HG03354 (cell line): ENCODE measurements at regions not wholly inside any gene's neighbourhood (a gene's known extent, or its start where the extent isn't known, plus 50 kb on each side); places are given as distances from the start of the nearest gene placed in this dataset.
"Not testable (repeated sequence)": the region's sequence is repeated elsewhere in the genome, so short reads cannot be mapped to it uniquely, and the experiment has no call there.

Source experiments
- ATAC-seq: cut with Tn5 transposase; IDR thresholded peaks from one replicate; pipeline ENCODE4 v1.9.1; 2021; ENCODE audit warnings: mild to moderate bottlenecking; ENCODE audit not compliant: unreplicated experiment, poor library complexity, severe bottlenecking

DNA sequence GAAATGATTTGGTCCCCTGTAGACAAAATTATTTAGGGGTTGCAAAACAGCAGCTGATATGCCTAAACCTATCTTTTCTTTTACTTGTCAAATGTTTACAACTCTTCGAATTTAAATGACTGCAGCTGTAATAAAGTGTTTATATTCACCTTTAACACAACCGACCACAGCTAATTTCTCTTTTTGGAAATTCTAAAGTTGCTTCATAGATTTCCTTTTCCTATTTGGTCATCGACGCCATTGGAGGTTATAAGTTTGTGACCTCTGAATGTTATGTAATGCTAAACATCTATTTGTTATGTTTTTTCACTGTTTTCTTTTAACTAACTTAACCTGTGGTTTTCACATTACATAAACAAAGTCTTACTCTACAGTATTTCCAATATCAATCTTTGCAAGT, 1094.9 kb upstream of the EPHA6 start:
- ATAC-seq: no peak

DNA sequence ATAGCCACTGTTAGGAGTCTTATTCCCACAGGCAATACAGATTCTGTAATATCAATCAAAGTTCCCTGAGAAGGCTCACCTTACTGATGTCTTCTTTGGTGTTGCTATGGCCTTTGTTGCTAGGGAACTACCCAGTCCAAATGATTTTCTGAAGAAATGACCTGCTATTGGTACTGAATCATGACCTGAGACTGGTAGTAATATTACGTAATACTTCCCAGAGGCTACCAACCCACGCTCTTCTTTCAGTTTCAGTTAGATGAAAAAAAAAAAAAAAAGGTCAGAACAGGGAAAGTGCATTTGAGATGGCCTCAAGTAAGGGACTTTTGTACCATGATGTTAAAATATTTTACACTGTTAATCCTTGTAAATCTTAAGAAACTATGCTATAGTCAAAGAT, 1092.5 kb upstream of the EPHA6 start:
- peak; percentile 82 for ATAC-seq

DNA sequence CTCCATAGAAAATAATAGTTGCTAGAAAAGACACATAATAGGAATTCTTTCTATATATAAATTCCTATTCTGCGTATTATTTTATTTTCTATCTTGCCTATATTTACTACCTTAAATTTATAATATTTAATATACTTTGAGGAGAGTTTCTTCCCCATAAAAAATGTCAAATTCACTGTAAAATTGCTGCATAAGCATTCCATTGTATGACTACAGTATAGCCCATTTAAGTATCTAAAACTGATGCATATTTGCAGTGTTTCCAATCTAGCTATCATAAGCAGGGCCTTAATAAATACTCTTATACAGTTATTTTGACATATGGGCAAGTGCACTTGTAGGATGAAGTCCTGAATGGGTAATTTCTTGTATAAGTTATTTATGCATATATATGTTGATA, 1088.6 kb upstream of the EPHA6 start:
- ATAC-seq: no peak

DNA sequence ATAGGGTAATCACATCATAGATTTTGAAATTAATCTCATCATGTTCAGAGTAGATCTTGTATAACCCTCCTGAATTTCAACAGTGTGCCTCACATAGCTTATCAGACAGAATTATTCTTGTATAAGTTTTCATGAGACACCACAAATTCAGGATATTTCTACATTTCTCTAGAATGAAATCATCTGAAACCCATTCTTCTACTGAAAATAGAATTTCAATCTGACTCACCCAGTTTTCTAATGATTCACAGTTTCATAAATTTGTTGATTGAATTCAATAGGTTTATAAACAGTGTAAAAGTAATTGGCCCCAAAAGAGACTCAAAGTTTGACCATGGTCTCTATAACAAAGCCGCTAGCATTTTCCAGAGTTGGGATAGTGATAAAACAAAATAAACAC, 1082.6 kb upstream of the EPHA6 start:
- no peak for ATAC-seq

DNA sequence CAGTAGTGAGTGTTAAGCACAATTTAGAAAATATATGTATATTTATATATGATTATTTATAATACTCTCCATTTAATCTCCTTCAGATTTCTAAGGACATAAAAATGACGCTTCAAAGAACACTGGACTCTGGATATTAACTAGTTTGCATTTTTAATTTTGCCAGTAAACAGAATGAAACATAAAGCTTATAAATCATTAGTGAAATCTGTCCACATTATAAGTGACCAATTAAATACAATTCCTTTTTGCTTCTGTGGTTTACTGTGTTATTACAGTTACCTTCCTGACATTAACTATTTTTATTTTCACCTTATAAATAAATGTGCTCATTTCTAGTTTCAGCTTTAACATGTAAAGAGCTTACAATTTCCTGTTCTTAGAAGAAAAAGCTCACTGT, 1081.1 kb upstream of the EPHA6 start:
- ATAC-seq: no peak

DNA sequence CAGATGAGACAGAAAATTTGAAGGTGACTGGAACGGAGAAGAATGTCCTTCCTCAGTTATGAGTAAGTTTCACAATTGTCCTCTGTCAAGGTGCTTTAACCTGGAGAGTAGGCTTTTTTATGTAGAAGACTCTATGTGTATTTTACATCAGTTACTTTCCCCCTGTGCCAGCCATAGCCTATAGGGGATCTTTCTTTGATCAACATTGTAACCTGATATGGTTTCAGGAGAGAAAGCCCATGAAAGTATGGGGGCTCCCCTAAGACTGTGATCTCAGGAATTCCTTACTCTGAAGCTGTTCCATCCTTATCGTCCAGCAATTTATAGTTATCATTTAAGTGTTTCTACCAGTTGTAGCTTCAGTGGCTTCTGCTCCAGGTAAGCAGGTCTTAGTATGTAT, 1076.3 kb upstream of the EPHA6 start:
- ATAC-seq: no peak

DNA sequence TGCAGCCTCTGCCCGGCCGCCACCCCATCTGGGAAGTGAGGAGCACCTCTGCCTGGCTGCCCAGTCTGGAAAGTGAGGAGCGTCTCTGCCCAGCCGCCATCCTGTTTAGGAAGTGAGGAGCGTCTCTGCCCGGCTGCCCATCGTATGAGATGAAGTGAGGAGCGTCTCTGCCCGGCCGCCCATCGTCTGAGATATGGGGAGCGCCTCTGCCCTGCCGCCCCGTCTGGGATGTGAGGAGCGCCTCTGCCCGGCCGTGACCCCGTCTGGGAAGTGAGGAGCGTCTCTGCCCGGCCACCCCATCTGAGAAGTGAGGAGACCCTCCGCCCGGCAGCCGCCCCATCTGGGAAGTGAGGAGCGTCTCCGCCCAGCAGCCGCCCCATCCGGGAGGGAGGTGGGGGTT, 1069.5 kb upstream of the EPHA6 start:
- not testable (repeated sequence) for ATAC-seq

DNA sequence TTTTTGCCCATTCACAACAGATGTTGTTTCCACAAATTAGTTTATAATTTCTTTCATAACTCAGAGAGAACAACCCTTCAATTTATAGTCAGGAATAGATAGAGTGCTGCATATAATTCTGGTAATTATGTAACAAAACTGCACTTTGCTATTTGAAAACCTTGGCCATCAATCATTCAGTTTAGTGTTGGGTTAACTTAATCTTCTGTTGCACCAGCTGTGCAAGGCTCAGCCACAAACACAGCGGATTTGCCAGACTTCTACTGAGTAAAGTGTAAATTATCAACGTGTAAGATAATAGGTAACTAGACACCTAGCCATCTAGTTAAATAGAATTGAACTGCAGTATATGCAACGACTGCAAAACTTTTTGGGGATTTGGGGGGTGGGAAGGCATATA, 1064.3 kb upstream of the EPHA6 start:
- ATAC-seq: no peak

DNA sequence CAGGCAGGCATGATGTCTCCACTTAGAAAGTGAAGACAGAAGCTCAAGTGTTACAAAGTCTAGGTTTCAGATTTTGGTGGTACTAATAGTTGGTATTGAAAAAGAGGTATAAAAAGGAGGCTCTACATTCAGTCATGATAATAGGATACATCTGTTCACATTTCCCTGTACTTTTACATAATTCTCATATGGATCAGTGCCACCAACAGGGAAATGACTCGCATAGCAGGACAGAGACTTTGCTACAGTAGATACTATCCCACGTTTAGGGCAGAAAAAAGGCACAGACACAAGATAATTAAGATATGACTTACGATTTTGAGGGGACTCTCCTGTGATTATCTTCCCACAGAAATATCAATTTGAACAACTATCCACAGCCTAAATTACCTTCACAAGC, 1062.9 kb upstream of the EPHA6 start:
- no peak for ATAC-seq

DNA sequence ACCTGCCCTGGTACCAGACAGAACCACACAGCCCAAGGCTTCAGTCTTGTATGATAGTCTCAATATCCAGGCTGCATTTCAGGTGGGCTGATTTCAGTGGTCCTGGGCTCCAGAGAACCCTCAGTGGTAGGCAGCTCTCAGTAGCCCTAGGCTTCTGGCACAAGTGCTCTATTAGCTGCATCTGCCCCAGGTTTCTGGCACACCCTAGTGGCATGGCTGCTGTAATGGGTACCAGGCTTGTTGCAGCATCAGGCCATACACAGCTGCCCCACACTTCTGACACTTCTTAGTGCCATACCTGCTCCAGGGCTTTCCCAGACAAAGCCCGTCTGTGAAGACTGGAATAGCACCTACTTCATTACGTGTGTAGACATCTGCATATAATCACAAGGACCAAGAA, 1062.2 kb upstream of the EPHA6 start:
- ATAC-seq: no peak

DNA sequence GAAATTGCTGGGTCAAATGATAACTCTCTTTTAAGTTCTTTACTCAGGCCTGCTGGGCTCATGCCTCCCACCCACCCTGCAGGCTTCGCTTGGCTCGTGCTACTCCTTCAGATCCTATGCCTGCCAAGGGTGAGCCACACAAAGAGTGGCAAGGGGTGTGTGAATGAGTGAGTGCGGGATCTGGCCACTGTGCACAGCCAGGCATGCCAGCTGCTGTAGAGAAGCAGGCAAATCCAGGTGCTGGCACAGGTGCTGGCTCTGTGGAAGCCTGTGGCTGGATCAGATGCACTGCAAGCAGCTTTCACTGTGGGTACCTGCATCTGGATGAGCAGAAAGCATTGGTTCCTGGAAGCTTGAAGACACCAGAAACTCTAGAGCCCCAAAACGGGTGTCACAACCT, 1055.7 kb upstream of the EPHA6 start:
- ATAC-seq: no peak

DNA sequence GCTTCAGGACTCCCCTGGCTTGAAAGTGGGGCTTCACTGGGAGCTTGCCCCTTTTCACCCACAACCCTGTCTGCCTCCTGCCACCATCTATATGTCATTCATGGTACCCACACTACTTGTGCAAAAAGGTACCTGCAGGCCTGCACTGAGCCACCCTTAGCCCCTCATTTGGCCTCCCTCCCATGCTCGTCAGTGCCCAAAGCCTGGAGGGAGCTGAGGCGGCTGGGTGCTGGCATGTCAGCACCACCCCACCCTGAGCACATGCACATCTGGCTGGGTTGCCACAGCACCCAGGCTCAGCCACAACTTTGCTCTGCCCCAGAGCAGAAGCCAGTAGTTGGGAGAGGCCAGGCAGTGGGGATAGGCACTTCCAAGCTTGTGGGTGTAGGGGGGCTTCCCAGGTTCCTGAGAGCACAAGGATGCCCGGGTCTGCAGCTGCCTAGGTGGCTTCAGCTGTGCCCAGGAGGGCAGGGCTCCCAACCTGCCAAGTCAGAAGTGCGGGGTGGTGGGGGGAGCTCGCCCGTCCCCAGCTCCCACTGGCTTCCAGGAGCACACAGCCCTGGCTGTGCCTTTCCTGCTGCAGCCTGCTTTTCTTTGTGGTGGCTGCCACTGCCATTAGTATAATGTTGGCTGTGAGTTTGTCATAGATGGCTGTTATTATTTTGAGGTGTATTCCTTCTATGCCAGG, 1054.6 kb upstream of the EPHA6 start:
- ATAC-seq: no peak

DNA sequence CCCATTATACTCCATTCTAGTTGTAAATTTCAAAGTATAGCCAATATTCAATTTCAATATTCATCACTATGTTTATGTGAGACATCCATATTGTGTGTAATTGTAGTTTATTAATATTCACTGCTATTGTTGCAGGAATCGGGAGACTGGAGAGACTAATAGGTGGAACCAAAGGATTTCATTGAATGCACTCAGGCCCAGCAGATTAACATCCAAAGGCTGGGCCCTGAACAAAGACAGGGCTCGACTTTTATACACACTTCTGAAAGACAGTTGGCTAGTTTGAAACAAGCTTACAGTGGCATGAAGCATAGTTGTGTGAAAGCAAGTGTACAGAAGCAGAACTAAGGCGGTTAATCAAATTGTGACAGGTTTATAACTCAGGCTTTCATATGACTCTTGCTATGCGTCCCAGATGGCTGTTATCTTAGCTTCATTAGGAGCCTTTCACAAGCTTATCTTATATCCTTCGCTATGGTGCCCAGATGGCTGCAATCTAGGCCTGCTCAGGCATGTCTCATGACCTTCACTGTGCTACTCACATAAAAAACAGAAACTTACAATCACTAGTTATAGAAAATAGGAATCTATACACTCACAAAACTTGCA, 1038.8 kb upstream of the EPHA6 start:
- ATAC-seq: no peak

DNA sequence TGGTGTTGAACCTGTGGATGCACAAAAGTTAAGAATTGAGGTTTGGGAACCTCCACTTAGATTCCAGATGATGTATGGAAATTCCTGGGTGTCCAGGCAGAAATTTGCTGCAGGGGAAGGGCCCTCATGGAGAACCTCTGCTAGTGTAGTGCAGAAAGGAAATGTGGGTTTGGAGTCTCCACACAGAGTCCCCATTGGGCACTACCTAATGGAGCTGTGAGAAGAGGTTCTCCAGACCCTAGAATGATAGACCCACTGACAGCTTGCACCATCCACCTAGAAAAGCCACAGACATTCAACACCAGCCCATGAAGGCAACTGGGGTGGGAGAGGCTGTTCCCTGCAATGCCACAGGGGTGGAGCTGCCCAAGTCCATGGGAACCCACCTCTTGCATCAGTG, 1032.8 kb upstream of the EPHA6 start:
- no peak for ATAC-seq

DNA sequence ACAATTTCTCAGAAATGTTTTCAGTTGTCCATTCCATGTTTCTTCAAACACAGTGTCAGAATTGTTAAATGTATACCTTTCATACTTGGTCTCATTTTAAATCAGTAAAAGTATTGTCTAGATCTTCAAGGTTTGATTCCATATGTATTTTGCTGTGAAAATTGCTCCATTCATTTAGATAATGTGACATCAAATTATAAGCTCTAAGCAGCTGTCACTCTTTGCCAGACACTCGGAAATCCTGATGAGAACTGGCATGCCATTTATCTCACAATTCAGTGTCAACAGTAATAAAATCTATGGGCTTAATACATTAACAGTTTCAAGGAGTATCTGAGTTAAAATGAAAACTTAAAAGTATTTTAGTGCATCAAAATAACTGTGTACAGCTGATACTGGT, 1025.3 kb upstream of the EPHA6 start:
- ATAC-seq: no peak

DNA sequence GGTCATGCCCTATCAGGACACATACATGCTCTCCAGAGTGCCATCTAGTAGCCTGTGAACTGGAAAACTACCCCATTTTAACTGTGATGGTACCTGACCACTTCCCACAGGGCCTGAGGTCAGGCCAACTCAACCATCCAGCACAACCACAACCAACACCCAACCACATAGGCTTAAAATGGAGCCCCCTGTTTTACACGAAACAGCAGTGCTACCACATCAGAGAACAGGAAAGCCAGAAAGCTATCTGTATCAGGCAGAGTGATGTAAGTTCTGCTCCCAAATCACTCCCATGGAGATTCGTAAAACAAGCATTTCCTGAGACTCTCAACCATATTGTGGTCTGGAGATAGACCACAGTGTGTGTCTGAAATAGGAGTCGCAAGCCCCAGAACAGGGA, 1017.3 kb upstream of the EPHA6 start:
- ATAC-seq: no peak

DNA sequence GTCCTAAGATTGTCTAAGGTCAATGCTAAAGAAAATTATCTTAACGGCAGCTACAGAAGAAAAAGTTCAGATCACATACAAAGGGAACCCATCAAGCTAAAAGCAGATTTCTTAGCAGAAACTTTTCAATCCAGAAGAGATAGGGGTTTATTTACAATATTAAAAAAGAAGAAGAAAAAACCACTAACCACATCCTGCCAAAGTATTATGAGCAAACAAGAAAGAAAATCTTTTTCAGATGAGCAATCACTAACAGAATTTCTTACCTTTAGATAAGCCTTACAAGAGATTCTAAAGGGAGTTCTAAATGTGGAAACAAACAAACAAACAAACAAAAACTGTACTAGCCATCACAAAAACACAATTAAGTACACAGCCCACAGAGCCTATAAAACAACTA, 1015.8 kb upstream of the EPHA6 start:
- ATAC-seq: no peak

DNA sequence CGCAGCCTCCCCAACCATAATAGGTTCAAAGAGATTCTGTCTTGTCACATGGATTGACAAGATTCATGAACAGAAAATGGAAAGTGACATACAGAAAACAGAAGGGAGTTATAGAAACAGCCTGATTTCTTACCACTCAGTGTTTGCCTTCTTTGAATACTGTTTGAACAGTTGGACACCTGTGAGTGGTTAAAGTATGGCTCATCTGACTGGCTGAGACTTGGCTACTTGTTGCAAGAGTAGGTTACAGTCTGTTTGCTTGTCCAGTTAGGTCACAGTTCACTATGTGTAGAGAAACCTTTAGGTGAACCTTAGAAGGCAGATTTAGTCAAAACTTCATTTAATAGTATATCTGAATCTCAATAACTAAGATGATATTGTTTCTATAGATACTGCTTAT, 1003.9 kb upstream of the EPHA6 start:
- no peak for ATAC-seq

DNA sequence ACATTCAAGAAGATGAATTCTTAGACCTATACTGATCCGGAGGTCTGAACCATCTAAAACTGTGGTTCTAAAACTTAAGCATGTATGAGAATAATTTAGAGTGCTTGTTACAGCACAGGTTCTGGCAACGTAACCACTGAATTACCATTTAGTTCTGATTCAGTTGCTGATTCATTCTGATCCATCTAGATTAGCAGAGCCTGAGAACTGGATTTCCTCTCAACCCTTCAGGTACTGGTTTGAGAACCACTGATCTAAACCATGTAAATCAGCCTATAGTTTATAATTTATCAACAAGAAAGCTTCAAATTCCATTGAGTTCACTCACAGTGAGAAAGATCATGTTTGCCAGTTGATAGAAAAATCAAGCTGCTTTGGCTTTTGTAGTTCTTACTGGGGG, 1001.1 kb upstream of the EPHA6 start:
- ATAC-seq: no peak

DNA sequence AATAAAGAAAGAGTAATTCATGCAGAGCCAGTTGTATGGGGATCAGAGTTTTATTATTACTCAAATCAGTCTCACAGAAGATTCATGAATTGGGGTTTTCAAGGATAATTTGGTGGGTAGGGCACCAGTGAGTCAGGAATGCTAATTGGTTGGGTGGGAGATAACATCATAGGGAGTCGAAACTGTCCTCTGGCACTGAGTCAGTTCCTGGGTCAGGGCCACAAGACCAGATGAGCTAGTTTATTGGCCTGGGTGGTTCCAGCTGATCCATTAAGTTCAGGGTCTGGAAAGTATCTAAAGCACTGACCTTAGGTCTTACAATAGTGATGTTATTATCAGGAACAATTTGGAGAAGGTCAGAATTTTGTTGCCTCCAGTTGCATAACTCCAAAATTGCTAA, 998.6 kb upstream of the EPHA6 start:
- no peak for ATAC-seq

DNA sequence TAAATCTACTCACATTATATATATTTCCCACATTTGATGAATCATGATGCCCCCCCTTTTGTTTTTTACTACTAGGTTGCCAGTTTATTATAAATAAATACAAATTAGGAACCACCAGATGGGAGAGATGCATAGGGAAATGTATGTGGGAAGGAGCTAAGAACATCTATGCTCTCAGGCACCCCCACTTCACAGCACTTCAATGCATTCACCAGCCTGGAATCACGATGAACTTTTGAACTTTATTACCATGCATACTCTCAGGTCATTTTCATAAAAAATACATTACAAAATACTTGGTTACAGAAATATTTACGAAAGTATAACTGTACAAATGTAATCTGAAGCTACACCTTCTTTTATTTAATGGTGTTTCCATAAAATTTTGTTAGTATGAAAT, 988.0 kb upstream of the EPHA6 start:
- no peak for ATAC-seq

DNA sequence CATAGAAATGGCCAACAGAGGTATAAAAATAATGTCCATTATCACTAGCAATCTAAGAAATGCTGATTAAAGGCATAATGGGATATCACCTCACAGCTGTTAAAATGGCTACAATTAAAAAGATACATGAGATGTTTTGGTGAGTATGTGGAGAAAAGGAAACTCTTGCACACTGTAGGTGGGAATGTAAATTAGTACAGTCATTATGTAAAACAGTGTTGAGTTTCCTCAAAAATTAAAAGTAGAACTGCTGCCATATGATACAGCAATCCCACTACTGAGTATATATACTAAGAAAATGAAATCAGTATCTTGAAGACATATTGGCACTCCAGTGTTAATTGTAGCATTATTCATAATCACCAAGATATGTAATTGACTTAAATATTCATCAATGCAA, 982.2 kb upstream of the EPHA6 start:
- no peak for ATAC-seq
